Gastroesophageal sphincter (tissue), 4 donors: ENCODE measurements at regions not wholly inside any gene's neighbourhood (a gene's known extent, or its start where the extent isn't known, plus 50 kb on each side); places are given as distances from the start of the nearest gene placed in this dataset.

ENCODE experiments used
- ATAC-seq: fragments of 150-250 bp; one replicate; pipeline ENCODE4 v1.9.1; 2016; ENCODE audit warnings: mild to moderate bottlenecking, moderate library complexity
- H3K27ac ChIP-seq, 4 donors: fragments of 200-600 bp; sonication (generic) in 3 of 4; 1 replicate in 3 of 4; 2 replicates in 1 of 4; pipeline ENCODE4 v1.5.1; 2016 to 2019
- H3K27me3 ChIP-seq: fragments of 200-600 bp; sonication (generic); one replicate; pipeline ENCODE4 v1.5.1; 2019
- H3K36me3 ChIP-seq, 2 donors: fragments of 200-600 bp; sonication (generic); one replicate each; pipeline ENCODE4 v1.5.1; 2019; ENCODE audit warnings: control low read depth in 1 of 2
- H3K4me1 ChIP-seq, 3 donors: fragments of 200-600 bp; sonication (generic); 1 replicate in 2 of 3; 2 replicates in 1 of 3; pipeline ENCODE4 v1.5.1; 2016 to 2019; ENCODE audit warnings: control low read depth in 2 of 3
- H3K4me3 ChIP-seq, 2 donors: fragments of 200-600 bp; sonication (generic); one replicate each; pipeline ENCODE4 v1.5.1; 2019; ENCODE audit warnings: mild to moderate bottlenecking in 1 of 2, moderate library complexity in 1 of 2
- H3K9me3 ChIP-seq, 3 donors: fragments of 200-600 bp; sonication (generic); one replicate each; pipeline ENCODE4 v1.5.1; 2017 to 2019; ENCODE audit warnings: control low read depth in 2 of 3
- EP300 ChIP-seq: sonication (generic); formaldehyde crosslinking; IDR thresholded peaks from one replicate; pipeline ENCODE4 v1.6.1; 2017; ENCODE audit warnings: antibody characterized with exemption, mild to moderate bottlenecking
- POLR2A ChIP-seq, 2 donors: fragments of 450-650 bp; IDR thresholded peaks; one replicate each; pipeline ENCODE4 v1.6.1; 2017; ENCODE audit warnings: antibody characterized with exemption in 2 of 2, mild to moderate bottlenecking in 2 of 2, moderate library complexity in 1 of 2
- POLR2AphosphoS5 ChIP-seq: sonication (generic); formaldehyde crosslinking; IDR thresholded peaks from one replicate; pipeline ENCODE4 v1.6.1; 2017; ENCODE audit warnings: antibody characterized with exemption
- WGBS, 2 donors: methylation state at CpG; one replicate each; pipeline ENCODE4 v1.1.5; 2018; ENCODE audit warnings: low coverage in 1 of 2; 5-methylcytosine and 5-hydroxymethylcytosine counted together
- TF ChIP-seq, protein P1 (sequence below), 4 experiments: fragments of 200-600 bp in 2 of 4; fragments of 450-650 bp in 2 of 4; sonication (generic) in 1 of 4; IDR thresholded peaks; one replicate each; pipeline ENCODE4 v1.5.1; 2017 to 2019; ENCODE audit warnings: antibody characterized with exemption in 4 of 4, mild to moderate bottlenecking in 2 of 4, moderate library complexity in 2 of 4

DNA sequence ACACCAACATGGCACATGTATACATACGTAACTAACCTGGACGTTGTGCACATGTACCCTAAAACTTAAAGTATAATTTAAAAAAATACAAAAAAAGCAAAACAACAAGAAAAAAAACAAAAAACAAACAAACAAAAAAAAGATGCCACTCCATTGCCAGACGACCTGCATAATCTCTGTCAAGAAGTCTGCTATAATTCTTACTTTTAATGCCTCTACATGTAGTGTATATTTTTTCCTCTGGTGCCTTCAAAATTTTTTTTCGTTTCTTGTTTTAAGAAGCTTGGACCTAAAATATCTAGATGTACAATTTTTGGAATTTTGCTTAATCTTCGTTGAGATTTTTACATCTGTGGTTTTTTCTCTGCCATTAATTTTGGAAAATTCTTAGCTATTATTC lies 235.6 kb upstream of the ZNF521 start:
- WGBS, 2 donors: 89 to 93% methylated on average over 3 to 5 of the region's 5 CpGs
- H3K27me3 ChIP-seq: no peaks in the 10 kb centered on the region
- ATAC-seq: no peak
- TF ChIP-seq EP300 (no peak), POLR2AphosphoS5 (no peak), POLR2A (IDR thresholded peaks at IDR 0.05) (no peak)
- TF ChIP-seq, protein P1, sequence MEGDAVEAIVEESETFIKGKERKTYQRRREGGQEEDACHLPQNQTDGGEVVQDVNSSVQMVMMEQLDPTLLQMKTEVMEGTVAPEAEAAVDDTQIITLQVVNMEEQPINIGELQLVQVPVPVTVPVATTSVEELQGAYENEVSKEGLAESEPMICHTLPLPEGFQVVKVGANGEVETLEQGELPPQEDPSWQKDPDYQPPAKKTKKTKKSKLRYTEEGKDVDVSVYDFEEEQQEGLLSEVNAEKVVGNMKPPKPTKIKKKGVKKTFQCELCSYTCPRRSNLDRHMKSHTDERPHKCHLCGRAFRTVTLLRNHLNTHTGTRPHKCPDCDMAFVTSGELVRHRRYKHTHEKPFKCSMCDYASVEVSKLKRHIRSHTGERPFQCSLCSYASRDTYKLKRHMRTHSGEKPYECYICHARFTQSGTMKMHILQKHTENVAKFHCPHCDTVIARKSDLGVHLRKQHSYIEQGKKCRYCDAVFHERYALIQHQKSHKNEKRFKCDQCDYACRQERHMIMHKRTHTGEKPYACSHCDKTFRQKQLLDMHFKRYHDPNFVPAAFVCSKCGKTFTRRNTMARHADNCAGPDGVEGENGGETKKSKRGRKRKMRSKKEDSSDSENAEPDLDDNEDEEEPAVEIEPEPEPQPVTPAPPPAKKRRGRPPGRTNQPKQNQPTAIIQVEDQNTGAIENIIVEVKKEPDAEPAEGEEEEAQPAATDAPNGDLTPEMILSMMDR (IDR thresholded peaks at IDR 0.05): no peak
- no peak overlapping the region for H3K4me3 ChIP-seq
- H3K36me3 ChIP-seq: no peaks in the 10 kb centered on the region
- H3K27ac ChIP-seq: no peak overlapping the region
- no peaks in the 10 kb centered on the region for H3K4me1 ChIP-seq
- peaks cover 0 to 19% (median 0%) of the 10 kb centered on the region in 3 donors for H3K9me3 ChIP-seq

DNA sequence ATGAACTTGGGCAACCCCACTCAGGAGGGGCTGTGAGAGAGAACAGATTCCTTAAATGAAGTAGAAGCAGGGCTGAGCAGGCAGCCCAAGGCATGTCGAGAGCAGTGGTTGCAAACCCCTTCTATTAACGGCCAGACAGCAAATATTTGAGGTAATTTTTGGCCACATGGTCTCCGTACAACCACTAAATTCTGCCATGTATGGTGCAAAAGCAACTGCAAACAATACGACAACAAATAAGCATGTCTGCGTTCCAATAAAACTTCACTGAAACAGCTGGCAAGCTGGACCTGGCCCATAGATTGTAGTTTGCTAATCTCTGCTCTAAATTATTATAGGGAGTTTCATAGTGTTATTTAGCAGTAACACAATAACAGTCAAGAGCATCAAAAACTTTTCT lies 217.0 kb upstream of the ZNF521 start:
- H3K9me3 ChIP-seq: no peaks in the 10 kb centered on the region
- no peak overlapping the region for H3K27ac ChIP-seq
- H3K4me1 ChIP-seq: no peaks in the 10 kb centered on the region
- WGBS, 2 donors: 77 to 82% methylated on average over 4 of the region's 5 CpGs
- no peak overlapping the region for H3K4me3 ChIP-seq
- no peaks in the 10 kb centered on the region for H3K27me3 ChIP-seq
- no peak for ATAC-seq
- TF ChIP-seq, protein P1 (IDR thresholded peaks at IDR 0.05): no peak
- TF ChIP-seq POLR2A (IDR thresholded peaks at IDR 0.05): no peak
- no peak for TF ChIP-seq POLR2AphosphoS5
- TF ChIP-seq EP300: no peak
- no peaks in the 10 kb centered on the region for H3K36me3 ChIP-seq

DNA sequence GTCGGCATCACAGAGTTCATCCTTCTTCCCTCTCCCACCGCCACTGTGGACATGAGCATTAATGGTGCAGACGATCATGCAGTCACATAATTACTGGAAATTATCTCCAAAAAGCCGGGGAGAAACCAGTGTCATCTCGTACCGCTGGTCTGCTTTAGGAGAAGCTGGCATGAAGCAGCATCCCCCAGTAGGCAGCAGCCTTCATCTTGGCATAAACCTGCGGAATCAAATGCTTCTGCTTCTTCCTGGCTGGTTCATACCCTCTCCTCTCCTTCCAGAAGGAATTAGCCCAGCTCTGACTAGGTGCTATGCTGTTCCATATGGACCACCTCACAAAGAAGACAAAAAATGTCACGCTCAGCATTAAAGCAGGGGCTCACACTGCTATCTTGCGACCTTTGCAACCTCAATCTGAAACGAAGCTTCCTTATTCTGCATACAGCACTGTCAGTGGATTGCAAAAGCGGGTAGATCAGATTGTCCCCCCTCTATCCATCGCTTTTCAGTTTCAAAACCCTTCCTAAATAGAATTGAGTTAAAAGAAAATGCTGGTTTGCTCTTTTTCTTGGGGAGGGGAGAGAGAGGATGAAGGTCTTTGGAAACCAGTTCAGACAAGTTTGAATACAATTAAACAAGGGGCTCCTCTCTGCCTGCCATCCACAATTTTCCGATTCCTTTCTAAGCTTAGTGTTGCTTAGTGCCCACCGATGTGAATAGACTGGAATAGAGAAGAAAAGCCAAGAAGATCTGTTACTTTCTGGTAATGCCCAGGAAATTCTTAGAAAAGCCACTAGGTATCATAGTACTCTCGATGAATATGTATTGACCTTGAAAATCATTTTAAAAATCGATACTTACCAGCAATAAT lies 212.1 kb upstream of the ZNF521 start:
- 81 to 83% methylated on average over 14 to 16 of the region's 16 CpGs for WGBS, 2 donors
- H3K27me3 ChIP-seq: no peaks in the 10 kb centered on the region
- H3K4me1 ChIP-seq: no peaks in the 10 kb centered on the region
- no peak overlapping the region for H3K27ac ChIP-seq
- H3K4me3 ChIP-seq: no peak overlapping the region
- no peak for ATAC-seq
- H3K9me3 ChIP-seq: no peaks in the 10 kb centered on the region
- H3K36me3 ChIP-seq: no peaks in the 10 kb centered on the region
- TF ChIP-seq, protein P1 (IDR thresholded peaks at IDR 0.05): no peak
- TF ChIP-seq EP300 (no peak), POLR2AphosphoS5 (no peak), POLR2A (IDR thresholded peaks at IDR 0.05) (no peak)

DNA sequence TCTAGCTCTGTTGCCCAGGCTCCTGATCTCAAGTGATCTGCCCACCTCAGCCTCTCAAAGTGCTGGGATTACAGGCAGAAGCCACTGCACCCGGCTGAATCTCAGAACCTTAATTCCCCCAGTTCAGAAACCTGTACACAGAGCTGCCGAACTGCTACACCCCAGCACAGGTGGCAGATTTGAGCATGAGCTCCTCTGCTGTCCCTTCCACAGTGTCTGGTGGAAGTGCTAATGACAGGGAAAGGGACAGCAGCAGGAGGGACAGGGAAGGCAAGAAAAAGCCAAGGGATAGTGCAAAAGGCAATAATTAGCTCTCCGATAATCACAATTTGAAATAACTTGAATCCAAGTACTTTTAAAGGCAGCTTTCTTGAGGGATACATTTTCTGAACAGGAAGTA lies 211.4 kb upstream of the ZNF521 start:
- no peaks in the 10 kb centered on the region for H3K9me3 ChIP-seq
- WGBS, 2 donors: 83 to 86% methylated on average over 1 to 2 of the region's 3 CpGs
- H3K4me1 ChIP-seq: no peaks in the 10 kb centered on the region
- H3K36me3 ChIP-seq: no peaks in the 10 kb centered on the region
- no peak overlapping the region for H3K27ac ChIP-seq
- TF ChIP-seq EP300: no peak
- no peak for TF ChIP-seq POLR2A (IDR thresholded peaks at IDR 0.05)
- TF ChIP-seq, protein P1 (IDR thresholded peaks at IDR 0.05): no peak
- TF ChIP-seq POLR2AphosphoS5: no peak
- no peak overlapping the region for H3K4me3 ChIP-seq
- no peak for ATAC-seq
- no peaks in the 10 kb centered on the region for H3K27me3 ChIP-seq

DNA sequence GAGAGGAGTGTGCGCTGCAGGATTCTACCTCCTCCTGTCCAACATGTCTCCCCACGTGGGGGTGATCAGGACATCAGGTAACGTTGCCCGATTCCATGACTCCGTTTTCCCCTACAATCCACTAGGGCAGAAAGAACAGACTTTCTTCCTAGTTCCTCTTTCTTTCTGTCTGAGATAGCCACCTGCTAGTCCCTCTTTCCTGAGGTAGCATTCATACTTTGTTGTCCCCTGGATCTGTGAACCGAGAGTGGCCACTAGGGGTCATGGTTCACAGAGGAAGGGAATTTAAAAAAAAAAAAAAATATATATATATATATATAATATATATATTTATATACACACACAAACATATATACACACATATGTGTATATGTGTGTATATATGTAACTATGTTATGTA lies 210.0 kb upstream of the ZNF521 start:
- Histone ChIP-seq H3K4me3 (no peak overlapping the region), H3K9me3 (no peaks in the 10 kb centered on the region), H3K4me1 (no peaks in the 10 kb centered on the region), H3K36me3 (no peaks in the 10 kb centered on the region), H3K27ac (no peak overlapping the region), H3K27me3 (no peaks in the 10 kb centered on the region)
- ATAC-seq: no peak
- 68% methylated on average over 5 of the region's 6 CpGs; no CpG with 5 or more reads in 1 of the 2 donors for WGBS, 2 donors
- TF ChIP-seq, protein P1 (IDR thresholded peaks at IDR 0.05): no peak
- TF ChIP-seq POLR2AphosphoS5: no peak
- no peak for TF ChIP-seq EP300
- no peak for TF ChIP-seq POLR2A (IDR thresholded peaks at IDR 0.05)
